ENCODE measurements at regions not wholly inside any gene's neighbourhood (a gene's known extent, or its start where the extent isn't known, plus 50 kb on each side); places are given as distances from the start of the nearest gene placed in this dataset.

DNA sequence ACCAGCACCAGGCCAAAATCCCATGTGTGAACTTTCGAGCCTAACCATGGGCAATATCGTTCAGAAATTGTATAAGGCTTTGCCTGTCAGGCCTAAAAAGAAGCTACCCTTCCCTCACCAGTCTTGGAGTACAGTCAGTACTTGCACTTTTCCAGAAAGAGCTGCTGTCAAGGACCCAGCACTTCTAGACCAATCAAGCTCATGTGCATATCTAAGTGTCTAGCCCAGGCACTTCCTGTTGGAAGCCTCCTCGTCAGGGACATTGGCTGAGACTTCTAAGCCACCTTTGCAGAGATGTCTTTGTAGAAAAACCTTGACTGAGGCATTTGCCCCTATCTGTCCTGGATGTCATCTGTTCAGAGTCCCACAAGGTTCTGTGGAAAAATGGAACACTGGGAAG, 1930.5 kb downstream of the EFNA5 start:
- no peak for DNase-seq (ENCODE audit: low read depth)
- TF ChIP-seq, protein P1, sequence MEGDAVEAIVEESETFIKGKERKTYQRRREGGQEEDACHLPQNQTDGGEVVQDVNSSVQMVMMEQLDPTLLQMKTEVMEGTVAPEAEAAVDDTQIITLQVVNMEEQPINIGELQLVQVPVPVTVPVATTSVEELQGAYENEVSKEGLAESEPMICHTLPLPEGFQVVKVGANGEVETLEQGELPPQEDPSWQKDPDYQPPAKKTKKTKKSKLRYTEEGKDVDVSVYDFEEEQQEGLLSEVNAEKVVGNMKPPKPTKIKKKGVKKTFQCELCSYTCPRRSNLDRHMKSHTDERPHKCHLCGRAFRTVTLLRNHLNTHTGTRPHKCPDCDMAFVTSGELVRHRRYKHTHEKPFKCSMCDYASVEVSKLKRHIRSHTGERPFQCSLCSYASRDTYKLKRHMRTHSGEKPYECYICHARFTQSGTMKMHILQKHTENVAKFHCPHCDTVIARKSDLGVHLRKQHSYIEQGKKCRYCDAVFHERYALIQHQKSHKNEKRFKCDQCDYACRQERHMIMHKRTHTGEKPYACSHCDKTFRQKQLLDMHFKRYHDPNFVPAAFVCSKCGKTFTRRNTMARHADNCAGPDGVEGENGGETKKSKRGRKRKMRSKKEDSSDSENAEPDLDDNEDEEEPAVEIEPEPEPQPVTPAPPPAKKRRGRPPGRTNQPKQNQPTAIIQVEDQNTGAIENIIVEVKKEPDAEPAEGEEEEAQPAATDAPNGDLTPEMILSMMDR (conservative IDR thresholded peaks at IDR 0.05; ENCODE audit: low read depth, low read length): no peak
- no peak overlapping the region for H3K4me3 ChIP-seq (ENCODE audit: low read depth, low read length)

DNA sequence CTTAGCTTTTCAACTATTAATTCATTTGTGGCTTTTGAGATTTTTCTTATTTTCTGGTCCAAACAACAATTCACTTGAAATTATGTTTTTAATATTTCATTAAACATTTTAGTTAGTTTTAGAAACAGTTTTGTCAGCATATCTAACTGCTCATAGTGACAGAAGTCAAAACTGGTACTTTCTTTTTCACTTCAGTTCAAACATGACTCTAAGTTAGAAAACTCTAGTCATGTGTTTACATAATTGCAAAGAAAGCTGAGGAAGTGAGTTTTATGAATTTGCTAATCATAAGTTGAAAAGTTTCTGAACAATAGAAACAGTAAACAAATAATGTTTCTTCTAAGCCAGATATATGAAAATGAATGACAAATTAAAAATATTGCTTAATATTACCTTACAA, 1931.0 kb downstream of the EFNA5 start:
- no peak for DNase-seq (ENCODE audit: low read depth)
- TF ChIP-seq, protein P1 (conservative IDR thresholded peaks at IDR 0.05; ENCODE audit: low read depth, low read length): no peak
- H3K4me3 ChIP-seq (ENCODE audit: low read depth, low read length): no peak overlapping the region

DNA sequence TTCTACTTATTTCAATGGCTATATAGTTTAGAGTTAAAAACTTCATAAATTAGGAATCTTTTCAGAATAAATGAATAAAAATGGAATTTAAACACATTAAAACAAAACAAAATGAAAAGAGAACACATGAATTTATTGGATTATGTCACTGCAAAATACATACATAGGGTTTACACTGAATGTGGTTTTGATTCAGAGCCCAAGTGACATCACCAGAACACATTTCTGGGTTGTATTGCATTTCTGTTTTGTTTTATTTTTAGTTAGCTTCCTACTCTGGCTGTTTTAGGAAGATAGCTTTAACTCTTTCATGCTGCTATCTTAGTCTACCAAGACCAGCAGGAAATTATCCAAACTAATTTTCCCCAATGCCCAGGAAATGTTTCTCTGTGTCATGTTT, 1935.0 kb downstream of the EFNA5 start:
- H3K4me3 ChIP-seq (ENCODE audit: low read depth, low read length): no peak overlapping the region
- TF ChIP-seq, protein P1 (conservative IDR thresholded peaks at IDR 0.05; ENCODE audit: low read depth, low read length): no peak
- peak; percentile 41 for DNase-seq (ENCODE audit: low read depth)

DNA sequence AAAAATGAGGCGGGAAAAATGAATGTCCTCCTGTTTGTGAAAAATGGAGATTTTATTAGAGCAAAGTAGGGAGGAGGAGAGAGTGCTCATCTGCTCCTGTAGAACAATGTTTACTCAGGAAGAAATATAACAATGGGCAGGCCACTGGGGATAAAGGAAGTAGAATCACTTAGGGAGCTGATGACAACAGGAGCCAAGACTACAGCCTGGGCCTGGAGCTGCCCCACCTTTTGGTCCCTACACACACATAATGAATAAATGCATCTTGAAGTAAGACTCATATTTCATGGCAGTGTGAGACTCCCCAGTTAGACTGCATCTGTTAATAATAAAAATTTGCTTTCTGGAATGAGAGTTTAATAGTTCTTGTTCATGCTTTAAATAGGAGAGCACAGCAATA, 1939.8 kb downstream of the EFNA5 start:
- TF ChIP-seq, protein P1 (conservative IDR thresholded peaks at IDR 0.05; ENCODE audit: low read depth, low read length): no peak
- DNase-seq (ENCODE audit: low read depth): no peak
- no peak overlapping the region for H3K4me3 ChIP-seq (ENCODE audit: low read depth, low read length)

DNA sequence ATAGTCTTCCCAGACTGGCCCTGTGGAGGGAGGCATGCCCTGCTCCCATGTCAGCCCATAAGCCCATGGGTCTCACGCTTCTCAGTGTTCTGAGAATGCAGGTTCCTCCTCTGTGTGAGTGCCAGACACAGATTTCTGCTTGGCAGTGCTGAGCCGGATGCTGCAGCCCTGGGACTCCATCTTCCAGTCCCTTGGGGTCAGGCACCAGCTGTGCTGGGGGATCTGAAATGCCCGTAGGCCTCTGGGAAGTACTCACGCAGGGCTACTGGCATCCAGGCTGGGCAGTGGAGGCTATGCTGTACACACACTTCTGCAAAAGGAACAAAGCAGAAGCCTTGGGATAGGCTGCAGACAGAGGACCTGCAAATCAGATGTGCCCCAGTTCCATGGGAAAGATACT, 1944.6 kb downstream of the EFNA5 start:
- no peak for DNase-seq (ENCODE audit: low read depth)

DNA sequence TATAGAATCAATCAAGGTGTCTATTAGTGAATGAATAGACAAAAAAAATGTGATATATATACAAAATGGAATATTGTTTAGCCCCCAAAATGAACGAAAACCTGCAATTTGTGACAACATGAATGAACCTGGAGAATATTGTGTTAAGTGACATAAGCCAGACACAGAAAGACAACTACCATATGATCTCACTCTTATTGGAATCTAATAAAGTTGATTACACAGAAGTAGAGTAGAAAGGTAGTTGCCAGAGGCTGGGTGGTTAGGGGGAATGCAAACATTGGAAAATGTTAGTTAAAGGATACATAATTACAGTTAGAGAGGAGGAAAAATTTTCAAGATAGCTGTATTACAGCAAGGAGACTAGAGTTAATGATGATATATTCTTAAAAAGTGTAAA, 1962.3 kb downstream of the EFNA5 start:
- DNase-seq (ENCODE audit: low read depth): no peak
- H3K4me3 ChIP-seq (ENCODE audit: low read depth, low read length): no peak overlapping the region
- TF ChIP-seq, protein P1 (conservative IDR thresholded peaks at IDR 0.05; ENCODE audit: low read depth, low read length): no peak

More for the DNA sequence above, 1944.6 kb downstream of the EFNA5 start:
- TF ChIP-seq, protein P1 (conservative IDR thresholded peaks at IDR 0.05; ENCODE audit: low read depth, low read length): no peak
- H3K4me3 ChIP-seq (ENCODE audit: low read depth, low read length): no peak overlapping the region

DNA sequence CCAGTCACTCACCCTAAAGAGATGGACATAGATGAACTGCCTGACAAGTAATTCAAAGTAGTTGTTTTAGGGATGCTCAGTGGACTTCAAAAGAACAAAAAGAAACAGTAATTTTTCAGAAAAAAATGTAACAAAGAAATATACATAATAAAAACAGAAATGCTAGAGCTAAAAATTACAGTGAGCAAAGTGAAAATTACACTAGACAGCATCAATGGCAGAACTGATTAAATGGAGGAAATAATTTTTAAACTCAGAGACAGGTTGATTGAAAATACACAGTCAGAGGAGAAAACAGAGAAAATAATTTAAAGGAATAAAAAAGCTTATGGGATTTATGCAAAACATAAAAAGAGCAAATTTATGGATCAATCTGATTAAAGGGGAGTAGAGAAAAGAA, 1968.4 kb downstream of the EFNA5 start:
- DNase-seq (ENCODE audit: low read depth): peak; percentile 10
- TF ChIP-seq, protein P1 (conservative IDR thresholded peaks at IDR 0.05; ENCODE audit: low read depth, low read length): no peak
- no peak overlapping the region for H3K4me3 ChIP-seq (ENCODE audit: low read depth, low read length)

All from choroid plexus epithelial cell (primary cell).